Ishikawa (cell line): ENCODE measurements at regions not wholly inside any gene's neighbourhood (a gene's known extent, or its start where the extent isn't known, plus 50 kb on each side); places are given as distances from the start of the nearest gene placed in this dataset.

ENCODE experiments used
- CREB1 ChIP-seq: IDR thresholded peaks from 2 replicates; pipeline ENCODE4 v1.6.1; 2012; ENCODE audit warnings: low read depth
- EGR1 ChIP-seq: IDR thresholded peaks from 2 replicates; pipeline ENCODE4 v1.6.1; 2012
- EP300 ChIP-seq: IDR thresholded peaks from 2 replicates; pipeline ENCODE4 v1.6.1; 2012; ENCODE audit warnings: borderline replicate concordance
- MAX ChIP-seq: IDR thresholded peaks from 2 replicates; pipeline ENCODE4 v1.6.1; 2012
- REST ChIP-seq: IDR thresholded peaks from 2 replicates; pipeline ENCODE4 v1.6.1; 2012; ENCODE audit warnings: low read depth, mild to moderate bottlenecking

- TF ChIP-seq REST (no peak), EP300 (no peak), MAX (no peak), EGR1 (no peak), CREB1 (no peak)
Measured at GRCh38 chr4:64158648-64159326, 250.5 kb downstream of the TECRL start.
